GM19193 (cell line): ENCODE measurements at regions not wholly inside any gene's neighbourhood (a gene's known extent, or its start where the extent isn't known, plus 50 kb on each side); places are given as distances from the start of the nearest gene placed in this dataset.

ENCODE experiments used
- POLR2A ChIP-seq: IDR thresholded peaks from 4 replicates; pipeline ENCODE4 v1.6.1; 2011; ENCODE audit not compliant: insufficient read depth, insufficient read length; ENCODE audit errors: extremely low read depth

DNA sequence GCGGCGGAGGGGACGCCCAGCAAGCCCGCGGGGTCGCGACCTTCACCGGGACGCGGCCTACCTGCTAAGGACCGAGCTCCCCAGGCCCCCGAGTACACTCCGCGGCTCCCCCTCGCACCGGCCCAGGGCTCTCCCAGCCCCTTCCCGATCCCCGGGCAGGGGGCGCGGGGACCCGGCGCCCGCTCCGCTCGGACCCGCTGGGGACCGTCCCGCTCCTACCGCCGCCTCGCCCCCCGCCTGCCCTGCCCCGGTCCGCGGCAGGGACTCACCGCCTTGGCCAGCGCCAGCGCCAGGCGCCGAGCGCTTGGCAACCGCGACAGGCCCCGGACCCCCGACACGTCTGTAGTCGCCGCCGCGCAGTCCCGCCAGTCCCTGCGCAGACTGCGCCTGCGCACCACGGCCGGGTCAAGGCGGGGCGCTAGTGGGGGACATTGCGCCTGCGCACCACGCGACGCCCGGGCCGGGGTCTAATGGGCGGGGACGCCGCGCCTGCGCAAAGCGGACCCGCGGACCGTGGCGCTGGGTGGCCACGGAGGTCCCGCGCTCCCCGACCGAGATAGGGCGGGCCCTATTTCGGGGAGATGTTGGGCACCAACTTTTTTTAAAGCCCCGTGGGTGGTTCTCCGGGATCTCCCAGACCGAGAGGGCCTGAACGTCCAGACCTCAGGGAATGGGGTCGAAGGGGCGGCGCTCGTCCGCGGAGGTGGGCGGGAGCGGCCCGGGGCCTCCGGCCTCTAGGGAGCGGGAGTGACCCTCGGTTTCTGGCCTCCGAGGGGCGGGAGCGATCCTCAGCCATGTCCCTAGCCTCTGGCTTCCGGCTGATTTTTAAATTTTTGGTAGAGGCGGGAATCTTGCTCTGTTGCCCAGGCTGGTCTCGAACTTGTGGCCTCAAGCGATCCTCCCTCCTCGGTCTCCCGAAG is 81.8 kb upstream of the TNK2 start:
- TF ChIP-seq POLR2A = peak; percentile 60
